NCI-H2107 treated with DMSO at 0.1 percent for 48 hours (cell line): ENCODE measurements at regions not wholly inside any gene's neighbourhood (a gene's known extent, or its start where the extent isn't known, plus 50 kb on each side); places are given as distances from the start of the nearest gene placed in this dataset.

Source experiments
- DNase-seq: peaks from one replicate; lab custom pipeline; 2025; ENCODE audit not compliant: unreplicated experiment; lab: John Stamatoyannopoulos, UW

DNA sequence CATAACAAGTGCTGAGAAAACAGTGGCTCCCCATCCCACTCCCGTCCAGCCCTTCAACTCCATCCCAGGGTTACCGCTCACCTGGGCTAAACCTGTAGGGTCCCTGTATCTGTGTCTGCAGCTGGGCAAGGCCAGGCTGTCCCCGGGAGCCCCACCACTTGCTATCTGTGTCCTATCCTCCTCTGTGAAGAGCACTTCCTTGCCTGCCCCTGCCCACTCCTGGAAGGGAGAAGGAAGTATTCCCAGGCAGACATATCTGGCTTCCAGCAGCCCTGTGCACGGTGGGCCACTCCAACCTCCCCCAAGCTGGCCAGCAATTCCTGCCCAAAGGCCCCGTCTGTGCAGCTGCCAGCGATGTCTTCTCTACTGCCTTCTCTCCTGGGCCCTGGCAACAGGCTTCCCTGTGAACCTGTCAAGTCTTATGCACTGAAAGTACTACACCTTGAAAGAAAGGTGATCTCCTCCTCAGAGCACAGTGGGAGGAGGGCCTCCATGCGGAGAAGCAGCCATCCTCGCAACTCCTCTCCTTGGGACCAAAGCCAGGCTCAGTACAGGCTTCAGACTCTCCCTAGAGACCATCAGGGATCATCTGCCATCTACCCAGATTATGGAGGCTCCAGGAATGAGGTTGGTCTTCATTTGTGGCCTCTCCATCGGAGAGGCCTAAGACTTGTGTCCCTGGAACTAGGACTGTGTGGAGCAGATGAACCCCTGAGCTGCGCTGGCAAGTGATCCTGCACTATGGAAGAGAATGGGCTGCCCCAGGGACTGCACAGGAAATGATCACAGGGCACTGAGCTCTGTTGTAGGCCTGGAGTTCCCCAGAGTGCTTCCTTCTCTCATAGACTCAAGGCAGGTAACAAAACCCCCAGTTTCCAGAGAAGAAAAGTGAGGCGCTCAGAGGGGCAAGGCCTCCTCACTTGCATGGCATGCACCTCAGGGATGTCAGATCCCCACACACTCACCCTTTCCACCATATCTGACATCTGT is 663.6 kb downstream of the BCL11B start:
- no peak for DNase-seq

DNA sequence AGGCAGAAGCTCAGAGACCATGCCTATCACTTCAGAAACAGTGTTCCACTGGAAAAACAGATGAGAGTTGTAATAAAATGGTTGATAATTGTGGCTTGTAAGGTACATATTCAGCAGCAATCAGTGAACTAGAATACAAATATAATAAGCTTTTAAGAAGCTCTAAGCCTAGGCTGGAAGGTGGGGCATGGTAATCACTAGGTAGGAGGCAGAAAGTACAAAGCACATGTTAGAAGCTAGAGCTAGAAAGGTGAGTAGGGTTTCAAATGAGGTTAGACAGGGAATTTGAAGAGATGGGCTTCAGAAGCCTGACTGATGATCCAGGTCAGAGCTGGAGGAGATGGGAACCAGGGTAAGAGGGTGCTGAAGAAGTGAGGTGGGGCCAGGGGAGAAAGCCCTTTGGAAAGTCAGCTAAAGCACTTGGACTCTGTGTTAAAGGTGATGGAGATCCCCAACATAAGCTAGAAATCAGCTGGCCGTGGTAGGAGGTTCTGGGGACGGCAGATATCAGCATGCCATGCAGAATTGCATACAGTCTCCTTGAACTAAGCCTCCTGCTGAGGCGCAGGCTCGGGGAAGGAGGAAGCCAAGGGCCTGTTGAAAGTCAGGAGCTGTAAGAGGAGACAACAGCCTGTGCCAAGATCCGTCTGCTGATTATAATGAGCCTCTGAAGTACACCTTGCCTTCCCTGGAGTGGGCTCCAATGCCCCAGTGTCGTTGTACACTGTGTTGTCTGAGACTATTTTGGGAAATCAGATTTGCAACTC is 659.4 kb downstream of the BCL11B start:
- DNase-seq = peak; percentile 30

DNA sequence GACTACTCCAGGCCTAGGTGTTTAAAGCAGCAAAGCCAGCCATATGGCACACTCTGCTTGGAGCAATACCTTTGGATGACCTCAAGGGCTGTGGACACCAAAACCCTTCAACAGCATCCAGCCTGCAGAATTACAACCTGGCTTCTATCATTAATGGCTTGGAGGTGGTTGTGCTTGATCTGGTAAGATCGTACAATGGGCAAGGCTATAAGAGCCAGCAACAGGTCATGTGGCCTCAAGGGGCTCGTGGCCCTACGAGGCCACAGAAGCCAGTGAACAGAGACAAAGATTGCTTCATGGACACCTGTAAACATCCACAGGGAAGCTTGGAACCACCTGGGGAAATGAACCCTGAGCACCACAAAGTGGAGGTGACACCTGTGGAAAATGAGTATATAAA is 657.3 kb downstream of the BCL11B start:
- no peak for DNase-seq

DNA sequence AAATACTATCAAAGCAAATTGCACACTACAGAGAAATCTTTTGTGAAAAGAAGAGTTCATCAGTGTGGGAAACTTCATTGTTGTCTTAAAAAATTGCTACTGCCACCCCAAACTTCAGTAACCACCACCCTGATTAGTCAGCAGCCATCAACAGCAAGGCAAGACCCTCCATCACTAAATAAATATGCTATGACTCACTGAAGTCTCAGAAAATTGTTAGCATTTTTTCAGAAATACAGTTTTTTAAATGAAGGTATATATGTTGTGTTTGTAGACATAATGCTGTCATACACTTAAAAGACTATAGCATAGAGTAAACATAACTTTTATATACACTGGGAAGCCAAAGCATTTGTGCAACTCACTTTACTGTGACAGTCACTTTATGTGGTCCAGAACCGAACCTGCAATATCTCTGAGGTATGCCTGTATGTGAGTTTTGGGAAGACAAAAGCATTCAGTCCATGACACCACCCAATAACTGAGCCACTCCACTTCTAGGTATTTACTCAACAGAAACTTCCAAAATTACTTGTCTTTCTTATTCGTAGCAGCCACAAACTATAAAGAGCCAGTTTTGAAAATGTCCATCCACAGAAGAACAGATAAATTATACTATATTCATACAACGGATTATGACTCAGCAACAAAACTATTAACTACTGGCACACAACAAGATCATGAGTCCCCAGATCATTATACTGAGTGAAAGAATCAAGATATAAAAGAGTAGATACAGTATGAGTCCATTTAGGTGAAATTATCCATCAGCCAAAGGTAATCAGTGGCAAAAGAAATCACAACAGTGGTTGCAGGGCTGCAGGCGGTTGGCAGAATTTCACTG is 649.6 kb downstream of the BCL11B start:
- no peak for DNase-seq

DNA sequence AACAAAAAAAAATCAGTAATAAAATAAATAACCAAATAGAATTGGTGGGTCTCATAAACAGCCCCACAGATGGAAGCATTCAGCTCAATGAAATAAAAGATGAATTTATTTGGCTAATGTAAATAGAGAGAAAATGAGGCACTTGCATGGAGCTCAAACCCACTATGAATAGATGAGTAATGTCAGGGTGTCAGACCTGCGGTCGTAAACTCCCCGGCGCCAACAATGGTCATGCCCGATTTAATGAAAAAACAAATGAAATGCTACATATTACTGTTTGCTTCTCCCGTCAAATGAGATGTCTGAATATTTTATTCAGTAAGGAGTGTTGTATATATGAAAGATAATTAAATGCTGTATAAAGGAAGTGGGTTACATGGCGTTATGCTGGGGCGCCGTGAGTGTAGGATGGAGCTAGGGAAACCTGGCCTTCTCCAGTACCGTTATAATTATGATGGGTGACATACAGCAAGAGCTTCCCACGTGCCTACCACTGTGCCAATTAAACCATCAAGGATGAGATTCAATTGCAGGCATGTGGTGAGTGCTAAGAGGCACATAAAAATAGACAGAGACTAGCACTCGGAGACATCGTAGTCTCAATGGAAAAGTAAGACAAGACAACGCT is 648.1 kb downstream of the BCL11B start:
- DNase-seq = peak; percentile 36

DNA sequence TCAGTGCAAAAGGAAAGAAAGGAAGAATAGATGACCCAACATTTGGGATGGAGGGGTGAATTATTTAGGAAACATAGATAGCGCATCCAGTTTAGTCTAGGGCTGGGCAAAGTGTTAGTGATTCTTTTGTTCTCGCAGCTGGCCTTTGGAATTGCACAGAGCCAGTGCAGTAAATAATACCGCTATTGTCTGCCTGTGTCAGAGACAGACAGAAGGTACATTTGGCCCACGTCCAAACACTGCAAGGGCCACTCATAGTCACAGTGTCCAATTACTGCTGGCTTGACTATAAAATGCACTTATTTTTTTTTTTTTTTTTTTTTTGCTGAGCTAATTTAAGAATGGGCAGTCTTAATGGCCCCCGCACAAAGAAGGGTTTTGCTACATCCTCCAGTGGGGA is 638.6 kb downstream of the BCL11B start:
- peak; percentile 97 for DNase-seq

DNA sequence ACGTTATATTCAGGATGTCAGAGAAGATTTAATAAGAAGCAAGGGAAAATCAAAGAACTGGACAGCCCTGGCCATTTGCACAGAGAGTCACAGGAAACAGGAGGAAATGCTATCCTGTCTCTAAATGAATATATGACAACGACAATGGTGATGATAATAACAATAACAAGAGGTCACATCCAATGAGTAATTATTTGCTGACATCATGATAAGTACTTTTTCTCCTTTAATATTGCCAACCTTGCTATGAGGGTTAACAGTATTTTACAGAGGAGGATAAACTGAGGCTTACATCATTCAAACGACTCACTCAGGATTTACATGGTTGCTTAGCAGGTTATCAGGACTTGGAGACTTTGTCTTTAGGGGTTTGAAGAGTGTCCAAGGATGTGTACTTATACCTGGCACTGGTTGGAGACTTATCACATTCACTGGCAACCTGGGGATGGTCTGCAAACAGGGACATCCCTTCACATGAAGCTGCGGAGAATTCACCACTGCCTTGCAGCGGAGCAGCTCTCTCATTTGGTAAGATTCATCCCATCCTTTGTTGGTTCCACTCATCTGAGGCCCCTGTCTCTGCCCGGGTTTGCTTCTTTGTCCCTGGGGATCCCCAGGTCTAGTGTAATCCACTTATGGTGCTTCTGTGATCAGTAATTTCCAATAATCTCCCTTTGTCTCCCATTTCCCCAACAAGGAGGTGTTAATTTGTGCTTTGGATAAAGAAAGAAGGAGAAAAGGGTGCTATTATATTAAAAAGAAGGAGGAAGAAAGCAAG is 637.8 kb downstream of the BCL11B start:
- DNase-seq = peak; percentile 46

DNA sequence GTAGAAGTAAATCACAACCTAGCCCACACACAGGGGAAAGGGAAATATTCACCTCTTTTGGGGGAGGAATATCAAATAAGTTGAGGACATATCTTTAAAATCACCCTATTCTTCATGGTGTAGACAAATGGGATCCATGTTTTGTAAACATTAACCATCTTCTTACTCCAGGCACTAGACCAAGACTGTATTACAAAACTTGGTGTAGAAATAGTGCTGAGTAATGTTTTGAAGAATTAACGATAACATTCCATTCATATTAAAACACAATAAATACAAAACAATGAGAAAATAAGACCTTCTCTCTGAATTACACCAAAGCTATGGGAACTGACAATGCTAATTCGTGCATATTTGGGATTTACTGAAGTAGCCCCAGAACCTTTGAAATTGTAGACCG is 633.6 kb downstream of the BCL11B start:
- no peak for DNase-seq

DNA sequence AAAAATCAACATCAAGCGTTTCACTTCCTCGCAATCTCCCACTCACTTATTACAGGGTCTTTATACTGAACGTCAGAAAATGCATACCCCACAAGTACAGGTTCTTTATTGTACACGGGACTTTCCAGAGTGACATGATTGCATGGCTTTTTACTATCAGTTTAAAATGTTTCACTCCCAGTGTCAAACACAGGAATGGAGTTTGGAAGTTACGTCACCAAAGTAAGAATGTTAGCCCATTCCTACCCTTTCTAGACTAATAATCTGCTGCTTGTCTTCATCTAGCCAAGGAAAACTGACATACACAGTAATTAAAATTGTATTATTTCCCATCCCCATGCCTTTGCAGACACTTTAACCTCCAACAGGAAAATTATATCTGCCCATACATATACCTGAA is 624.2 kb downstream of the BCL11B start:
- DNase-seq = no peak

DNA sequence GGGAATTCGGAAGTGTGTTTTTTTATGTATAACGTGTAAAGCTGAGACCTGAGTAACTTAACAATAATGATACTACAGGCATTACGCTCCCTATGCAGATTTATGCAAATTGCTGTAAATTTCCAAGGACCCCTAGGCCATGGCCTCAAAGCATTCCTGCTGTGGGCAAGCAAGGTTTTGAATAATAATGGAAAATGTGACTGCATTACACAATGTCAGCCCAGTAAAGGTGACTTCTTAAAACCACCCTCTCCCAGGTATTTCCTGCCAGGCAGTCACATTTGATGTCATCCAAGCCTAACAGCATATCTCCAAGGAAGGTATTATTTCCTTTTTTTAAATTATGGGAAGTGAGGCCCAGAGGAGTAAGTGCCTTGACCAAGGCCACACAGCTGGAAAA is 621.0 kb downstream of the BCL11B start:
- DNase-seq = no peak

DNA sequence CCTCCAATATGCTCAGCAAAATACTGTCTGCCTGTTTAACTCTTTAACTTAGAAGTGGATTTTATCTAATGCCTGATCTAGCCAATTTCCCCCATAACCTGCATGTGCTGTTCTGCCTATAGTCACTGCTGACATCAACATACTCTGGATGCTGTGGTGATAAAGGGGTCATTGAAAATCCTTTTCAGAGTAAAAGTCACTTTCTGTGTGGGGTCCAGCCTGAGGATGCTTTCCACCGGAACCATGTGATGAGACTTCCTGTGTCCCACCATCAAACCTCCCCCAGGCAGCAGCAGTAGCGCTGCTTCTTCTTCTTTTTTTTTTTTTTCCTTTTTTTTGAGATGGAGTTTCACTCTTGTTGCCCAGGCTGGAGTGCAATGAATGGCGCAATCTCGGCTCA is 607.0 kb downstream of the BCL11B start:
- no peak for DNase-seq

DNA sequence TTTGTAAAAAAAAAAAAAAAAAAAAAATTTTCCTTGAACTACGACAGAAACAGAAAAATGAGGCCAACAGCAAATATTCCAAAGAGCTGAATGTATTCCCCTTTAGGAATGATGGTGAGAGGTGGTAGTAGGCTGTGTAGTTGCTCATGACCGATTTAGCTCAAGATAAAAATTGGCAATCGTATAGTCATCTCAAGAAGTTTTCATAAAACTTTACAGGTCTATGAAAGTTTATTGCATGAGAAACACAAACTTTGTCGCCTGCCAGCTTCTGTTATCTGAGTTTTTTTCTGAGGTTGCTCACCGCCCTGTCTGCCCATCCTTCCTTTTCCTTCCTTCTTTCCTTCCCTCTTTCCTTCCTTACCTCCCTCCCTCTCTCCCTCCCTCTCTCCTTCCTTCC is 605.5 kb downstream of the BCL11B start:
- no peak for DNase-seq

DNA sequence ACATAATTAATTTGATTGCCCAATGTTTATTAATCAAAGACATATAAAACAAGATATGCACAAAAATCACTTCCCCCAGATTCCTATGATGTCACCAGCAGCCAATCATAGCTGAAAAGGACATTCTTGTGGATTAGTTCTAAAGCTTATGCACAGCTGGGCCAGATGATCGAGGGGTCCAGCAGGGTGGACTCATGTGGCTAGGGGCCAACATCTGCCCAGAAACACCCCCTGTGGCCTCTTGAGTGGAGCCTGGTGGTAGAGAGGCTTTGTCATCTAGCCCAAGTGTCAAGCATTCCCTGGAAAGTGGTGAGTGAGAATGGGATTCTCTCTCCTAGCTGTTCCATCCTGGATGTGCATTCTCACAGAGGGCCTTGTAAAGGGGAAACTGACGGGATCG is 590.0 kb downstream of the BCL11B start:
- no peak for DNase-seq

DNA sequence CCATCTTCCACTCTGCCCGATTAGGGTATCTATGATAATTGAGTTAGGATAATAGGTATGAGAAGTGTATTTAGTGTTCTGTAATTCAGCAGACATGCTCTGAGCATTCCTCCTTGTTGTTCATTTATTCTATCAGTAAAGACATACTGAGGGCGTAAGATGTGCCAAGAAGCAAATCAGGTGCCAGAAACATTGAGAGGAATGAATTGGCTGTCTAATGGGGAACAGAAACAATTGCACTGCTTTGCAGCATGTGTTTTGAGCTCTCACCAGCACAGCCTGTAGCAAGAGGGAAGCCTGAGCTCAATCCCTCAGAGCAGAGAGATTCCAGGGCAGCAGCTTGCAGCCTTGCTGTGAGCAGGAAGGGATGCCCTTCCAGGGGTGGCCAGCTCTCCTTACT is 589.3 kb downstream of the BCL11B start:
- DNase-seq = no peak

DNA sequence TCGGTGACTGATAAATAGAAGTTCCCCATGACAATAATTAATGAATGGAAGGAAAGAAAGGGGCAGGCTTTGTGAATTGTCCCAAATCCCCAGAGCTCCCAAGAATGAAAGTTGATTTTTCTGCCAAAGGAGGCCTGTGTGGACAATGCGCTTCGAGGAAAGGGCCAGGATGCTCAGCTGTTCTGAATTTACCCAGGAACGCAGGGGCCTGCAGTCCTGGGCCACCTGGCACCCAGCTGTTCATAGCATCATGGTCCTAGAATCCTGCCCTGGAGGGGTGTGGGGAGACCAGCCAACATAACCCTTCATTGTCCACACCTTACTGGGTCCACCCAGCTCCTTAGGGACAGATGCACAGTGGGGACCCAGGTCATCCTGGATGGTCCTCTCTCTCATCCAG is 587.5 kb downstream of the BCL11B start:
- no peak for DNase-seq

DNA sequence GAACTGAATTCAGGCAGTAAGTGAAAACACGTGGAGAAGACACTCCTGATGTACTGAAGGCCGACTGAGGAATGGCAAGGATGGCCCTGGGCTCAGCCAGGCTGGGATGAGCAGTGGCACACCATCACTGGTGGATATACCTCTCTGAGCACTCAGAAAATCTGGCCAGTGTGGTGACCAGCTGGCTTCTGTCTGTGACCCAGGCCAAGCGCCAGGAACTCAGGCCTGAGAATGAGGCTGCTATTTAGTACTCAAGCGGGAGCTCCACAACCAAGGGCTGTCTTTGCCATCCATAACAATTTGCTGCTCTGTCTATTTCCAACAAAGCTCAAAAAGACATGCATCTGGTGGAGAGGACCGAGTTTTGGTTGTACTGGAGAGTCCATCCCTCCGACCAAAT is 586.3 kb downstream of the BCL11B start:
- no peak for DNase-seq

DNA sequence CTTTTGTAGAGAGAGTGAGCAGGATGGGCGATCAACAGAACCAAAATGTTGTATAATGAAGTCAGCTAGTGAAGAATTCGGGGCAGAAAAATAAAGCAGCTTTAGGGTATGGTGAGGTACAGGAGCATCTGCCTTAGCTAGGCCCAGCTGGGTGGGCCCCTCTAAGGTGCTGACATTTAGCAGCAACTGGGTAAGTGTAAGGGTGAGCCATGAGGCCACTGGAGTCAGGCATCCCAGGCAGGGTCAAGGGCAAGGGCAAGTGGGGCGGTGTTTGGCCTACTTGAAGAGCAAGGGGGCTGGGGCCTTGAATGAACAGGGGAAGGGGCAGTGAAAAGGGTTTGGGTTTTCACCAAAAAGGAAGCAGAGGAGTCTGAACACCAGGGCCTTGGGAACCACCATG is 583.6 kb downstream of the BCL11B start:
- no peak for DNase-seq

DNA sequence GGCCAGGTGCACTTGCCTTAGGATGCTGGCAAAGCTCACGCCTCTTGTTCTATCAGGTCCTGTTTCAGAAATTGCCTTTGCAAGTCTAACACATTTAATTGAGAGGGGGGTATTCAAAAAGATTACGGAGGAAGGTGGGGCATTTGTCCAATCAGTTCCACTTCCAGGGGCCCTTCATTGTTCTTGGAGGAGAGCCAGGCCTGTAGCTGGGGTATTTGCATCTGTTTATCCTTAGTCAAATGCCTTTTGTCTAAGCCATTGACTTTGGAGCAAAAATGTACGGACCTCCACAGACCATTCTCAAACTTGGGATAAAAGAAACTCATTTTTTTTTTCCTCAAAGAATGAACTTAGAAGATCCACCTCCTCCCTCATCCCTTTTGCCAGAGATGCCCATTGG is 582.0 kb downstream of the BCL11B start:
- DNase-seq = no peak

DNA sequence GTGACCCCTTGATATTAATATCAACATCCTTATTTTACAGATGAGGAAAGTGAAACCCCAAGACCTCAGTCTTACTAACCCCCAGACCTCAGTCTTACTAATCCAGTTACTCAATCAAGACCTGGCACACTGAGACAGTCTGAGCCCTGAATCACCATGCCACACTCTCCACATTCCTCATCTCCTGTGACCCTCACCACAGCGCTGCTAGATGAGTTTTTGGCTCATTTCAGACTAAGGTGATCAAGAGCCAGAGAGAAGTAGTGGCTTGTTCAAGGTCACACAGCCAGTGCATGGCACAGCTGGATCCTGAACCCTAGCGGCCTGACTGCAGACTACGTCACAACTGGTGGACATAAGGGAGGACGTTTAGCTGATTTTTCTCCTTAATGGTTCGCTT is 579.2 kb downstream of the BCL11B start:
- no peak for DNase-seq

DNA sequence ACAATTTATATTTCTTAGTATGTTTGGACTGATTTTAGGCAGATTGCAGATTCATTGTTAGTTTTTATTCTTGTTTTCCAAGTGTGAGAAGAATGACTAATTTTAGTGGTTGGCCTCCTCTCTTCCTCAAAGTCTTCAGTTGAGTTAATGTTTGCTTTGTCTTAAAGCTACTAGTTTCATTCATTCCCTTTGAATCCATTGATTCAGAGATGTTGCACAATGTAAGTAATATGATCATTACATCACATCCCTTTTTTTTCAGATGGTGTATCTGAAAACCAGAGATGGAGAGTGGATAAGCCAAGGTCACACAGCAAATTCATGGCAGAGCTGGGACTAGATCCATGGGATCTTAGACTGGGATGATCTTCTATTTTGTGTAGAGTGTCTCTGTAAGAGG is 577.5 kb downstream of the BCL11B start:
- no peak for DNase-seq
